Upper lobe of right lung (tissue), 1 donor: ENCODE measurements at regions not wholly inside any gene's neighbourhood (a gene's known extent, or its start where the extent isn't known, plus 50 kb on each side); places are given as distances from the start of the nearest gene placed in this dataset.

Source experiments
- ATAC-seq: fragments of 200-7000 bp; cut with Tn5 transposase; one replicate; pipeline ENCODE4 v1.9.1; 2020; ENCODE audit warnings: mild to moderate bottlenecking, moderate library complexity
- DNase-seq: peaks from one replicate; pipeline ENCODE4 v3.0.0-alpha.2; 2020
- H3K27ac ChIP-seq: fragments of 200-600 bp; one replicate; pipeline ENCODE4 v1.8.0; 2022
- H3K27me3 ChIP-seq: fragments of 200-600 bp; one replicate; pipeline ENCODE4 v1.8.0; 2022; ENCODE audit warnings: mild to moderate bottlenecking
- H3K36me3 ChIP-seq: fragments of 200-600 bp; one replicate; pipeline ENCODE4 v1.8.0; 2022
- H3K4me1 ChIP-seq: fragments of 200-600 bp; one replicate; pipeline ENCODE4 v1.8.0; 2022
- H3K4me3 ChIP-seq: fragments of 200-600 bp; one replicate; pipeline ENCODE4 v1.8.0; 2022; ENCODE audit warnings: mild to moderate bottlenecking
- H3K9me3 ChIP-seq: fragments of 200-600 bp; one replicate; pipeline ENCODE4 v1.8.0; 2022
- intact Hi-C: fragments of 100-400 bp; cut with DNase I; formaldehyde crosslinking; loops from one replicate; pipeline ENCODE4 v1.11.0; 2022
- TF ChIP-seq, protein P1 (sequence below): fragments of 200-600 bp; IDR thresholded peaks from one replicate; pipeline ENCODE4 v1.8.0; 2022; ENCODE audit warnings: antibody characterized with exemption
- donor health status: DM: no; HTN: yes; CAD: no; lungs with severe emphysema.

DNA sequence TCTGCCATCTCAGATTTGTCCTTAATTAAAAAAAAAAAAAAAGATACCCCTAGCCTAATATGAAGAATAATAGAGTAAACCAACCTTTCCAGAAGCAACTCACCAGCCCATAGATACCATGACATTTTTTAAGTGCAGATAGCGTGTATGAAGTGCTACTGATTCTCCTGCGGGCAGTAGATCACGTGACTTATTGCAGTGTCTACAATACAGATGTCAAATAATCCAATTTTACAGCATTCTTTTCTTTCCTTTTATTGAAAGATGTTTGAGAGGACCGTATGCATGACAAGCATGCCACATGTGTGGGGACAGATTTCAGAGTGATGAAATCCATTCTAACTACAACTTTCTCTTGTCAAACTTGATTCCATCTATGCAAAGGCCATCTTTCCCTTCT lies 232.9 kb upstream of the SP4 start:
- no peaks in the 10 kb centered on the region for H3K27me3 ChIP-seq
- H3K4me3 ChIP-seq = no peak overlapping the region
- intact Hi-C loops = no loop called here
- no peaks in the 10 kb centered on the region for H3K36me3 ChIP-seq
- DNase-seq (no peak), ATAC-seq (no peak)
- no peaks in the 10 kb centered on the region for H3K4me1 ChIP-seq
- H3K27ac ChIP-seq = no peak overlapping the region
- no peaks in the 10 kb centered on the region for H3K9me3 ChIP-seq
- TF ChIP-seq, protein P1, sequence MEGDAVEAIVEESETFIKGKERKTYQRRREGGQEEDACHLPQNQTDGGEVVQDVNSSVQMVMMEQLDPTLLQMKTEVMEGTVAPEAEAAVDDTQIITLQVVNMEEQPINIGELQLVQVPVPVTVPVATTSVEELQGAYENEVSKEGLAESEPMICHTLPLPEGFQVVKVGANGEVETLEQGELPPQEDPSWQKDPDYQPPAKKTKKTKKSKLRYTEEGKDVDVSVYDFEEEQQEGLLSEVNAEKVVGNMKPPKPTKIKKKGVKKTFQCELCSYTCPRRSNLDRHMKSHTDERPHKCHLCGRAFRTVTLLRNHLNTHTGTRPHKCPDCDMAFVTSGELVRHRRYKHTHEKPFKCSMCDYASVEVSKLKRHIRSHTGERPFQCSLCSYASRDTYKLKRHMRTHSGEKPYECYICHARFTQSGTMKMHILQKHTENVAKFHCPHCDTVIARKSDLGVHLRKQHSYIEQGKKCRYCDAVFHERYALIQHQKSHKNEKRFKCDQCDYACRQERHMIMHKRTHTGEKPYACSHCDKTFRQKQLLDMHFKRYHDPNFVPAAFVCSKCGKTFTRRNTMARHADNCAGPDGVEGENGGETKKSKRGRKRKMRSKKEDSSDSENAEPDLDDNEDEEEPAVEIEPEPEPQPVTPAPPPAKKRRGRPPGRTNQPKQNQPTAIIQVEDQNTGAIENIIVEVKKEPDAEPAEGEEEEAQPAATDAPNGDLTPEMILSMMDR = no peak

DNA sequence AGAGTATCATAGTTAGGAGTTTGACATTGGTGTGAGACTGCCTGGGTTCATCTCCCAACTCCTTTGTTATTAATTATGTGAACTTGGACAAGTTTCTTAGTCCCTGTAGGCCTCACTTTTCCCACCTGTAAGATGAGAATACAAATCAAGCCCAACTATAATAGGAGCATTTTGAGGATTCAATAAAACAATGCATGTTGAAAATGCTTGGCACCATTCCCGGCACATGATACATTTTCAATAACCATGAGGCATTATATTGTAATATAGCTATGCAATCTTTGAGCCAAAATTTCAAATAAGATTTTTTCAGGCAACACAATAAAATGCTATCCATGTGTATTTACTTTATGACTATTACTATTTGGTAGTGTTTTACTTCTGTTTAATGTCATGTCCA lies 229.0 kb upstream of the SP4 start:
- ATAC-seq (no peak), DNase-seq (no peak)
- Histone ChIP-seq H3K9me3 (no peaks in the 10 kb centered on the region), H3K27ac (no peak overlapping the region), H3K27me3 (no peaks in the 10 kb centered on the region), H3K4me1 (no peaks in the 10 kb centered on the region), H3K4me3 (no peak overlapping the region), H3K36me3 (no peaks in the 10 kb centered on the region)
- TF ChIP-seq, protein P1 = no peak
- intact Hi-C loops = no loop called here

DNA sequence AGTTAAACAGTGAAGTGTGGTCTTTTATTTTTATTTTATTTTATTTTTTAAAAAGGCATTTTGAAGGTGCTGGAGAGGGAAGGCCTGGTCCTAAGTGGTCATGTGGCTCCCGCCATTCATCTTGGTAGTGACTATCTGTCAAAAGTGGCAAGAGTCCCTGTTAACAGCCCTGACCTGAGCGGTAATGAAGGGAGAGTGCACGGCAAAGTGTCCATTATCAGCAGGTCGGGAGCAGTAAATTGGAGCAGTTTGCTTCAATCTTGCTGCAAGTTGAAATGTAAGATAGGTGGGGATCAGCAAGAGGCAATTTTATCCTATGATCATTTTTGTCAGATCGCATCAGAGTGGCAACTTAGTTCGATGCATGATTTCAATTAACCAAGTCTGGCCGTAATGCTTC lies 227.4 kb upstream of the SP4 start:
- H3K27me3 ChIP-seq = no peaks in the 10 kb centered on the region
- no peaks in the 10 kb centered on the region for H3K36me3 ChIP-seq
- intact Hi-C loops = no loop called here
- DNase-seq (no peak), ATAC-seq (no peak)
- TF ChIP-seq, protein P1 = no peak
- H3K4me3 ChIP-seq = no peak overlapping the region
- no peaks in the 10 kb centered on the region for H3K4me1 ChIP-seq
- no peaks in the 10 kb centered on the region for H3K9me3 ChIP-seq
- no peak overlapping the region for H3K27ac ChIP-seq

DNA sequence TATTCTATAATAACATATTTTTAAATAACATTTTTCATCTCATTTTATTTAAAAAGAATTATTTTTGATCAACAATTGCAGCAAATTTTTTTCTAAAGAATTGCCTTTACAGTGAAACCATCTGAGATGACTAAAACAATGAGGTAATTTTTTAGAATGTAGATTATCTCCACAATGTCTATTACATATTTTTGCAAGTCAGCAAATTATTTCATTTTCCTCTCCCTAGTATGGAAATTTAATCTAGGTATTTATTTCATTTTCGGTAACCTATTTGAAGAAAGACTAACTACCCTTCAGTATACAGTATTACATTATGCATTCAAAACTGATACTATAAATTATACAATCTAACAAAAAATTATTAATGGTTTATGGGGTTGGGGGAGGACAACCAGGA lies 213.2 kb upstream of the SP4 start:
- no peak for ATAC-seq
- Histone ChIP-seq H3K9me3 (no peaks in the 10 kb centered on the region), H3K4me3 (no peak overlapping the region), H3K27me3 (no peaks in the 10 kb centered on the region), H3K36me3 (no peaks in the 10 kb centered on the region), H3K27ac (no peak overlapping the region), H3K4me1 (no peaks in the 10 kb centered on the region)
- no peak for DNase-seq
- TF ChIP-seq, protein P1 = no peak
- intact Hi-C loops = no loop called here

DNA sequence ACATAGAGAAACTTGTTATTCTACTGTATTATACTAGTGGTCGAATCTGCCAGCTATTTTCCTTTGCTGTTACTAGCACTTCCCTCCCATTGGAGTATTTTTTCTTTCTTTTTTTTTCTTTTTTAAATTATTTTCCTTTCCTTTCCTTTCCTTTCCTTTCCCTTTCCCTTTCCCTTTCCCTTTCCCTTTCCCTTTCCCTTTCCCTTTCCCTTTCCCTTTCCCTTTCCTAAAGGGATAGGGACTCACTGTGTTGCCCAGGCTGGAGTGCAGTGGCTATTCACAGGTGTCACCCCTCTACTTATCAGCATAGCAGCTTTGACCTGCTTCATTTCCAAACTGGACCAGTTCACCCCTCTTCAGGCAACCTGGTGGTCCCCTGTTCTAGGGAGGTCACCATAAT lies 212.6 kb upstream of the SP4 start:
- Histone ChIP-seq H3K27ac (no peak overlapping the region), H3K36me3 (no peaks in the 10 kb centered on the region), H3K4me1 (no peaks in the 10 kb centered on the region), H3K27me3 (no peaks in the 10 kb centered on the region), H3K9me3 (no peaks in the 10 kb centered on the region), H3K4me3 (no peak overlapping the region)
- TF ChIP-seq, protein P1 = no peak
- intact Hi-C loops = no loop called here
- DNase-seq = no peak
- no peak for ATAC-seq

DNA sequence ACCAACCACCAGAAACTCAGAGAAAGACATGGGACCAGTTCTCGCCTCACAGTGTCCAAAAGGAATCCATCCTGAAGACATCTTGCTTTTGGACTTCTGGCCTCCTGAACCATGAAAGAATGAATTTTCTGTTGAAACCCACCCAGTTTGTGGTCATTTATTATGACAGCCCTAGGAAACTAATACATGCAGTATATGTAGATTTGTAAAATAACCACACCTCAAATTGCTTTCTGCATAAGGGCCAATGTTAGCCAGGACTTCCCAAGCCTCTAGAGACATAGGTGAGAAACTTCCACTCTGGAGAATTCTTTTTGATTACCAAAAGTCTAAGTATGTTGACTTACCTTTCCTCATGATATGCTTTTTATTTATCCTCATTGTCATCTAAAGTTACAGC lies 210.5 kb upstream of the SP4 start:
- Histone ChIP-seq H3K27me3 (no peaks in the 10 kb centered on the region), H3K36me3 (no peaks in the 10 kb centered on the region), H3K4me3 (no peak overlapping the region), H3K27ac (no peak overlapping the region), H3K4me1 (no peaks in the 10 kb centered on the region), H3K9me3 (no peaks in the 10 kb centered on the region)
- ATAC-seq (no peak), DNase-seq (no peak)
- TF ChIP-seq, protein P1 = no peak
- intact Hi-C loops = no loop called here
